ENCODE measurements at regions not wholly inside any gene's neighbourhood (a gene's known extent, or its start where the extent isn't known, plus 50 kb on each side); places are given as distances from the start of the nearest gene placed in this dataset.
"Not testable (repeated sequence)": the region's sequence is repeated elsewhere in the genome, so short reads cannot be mapped to it uniquely, and the experiment has no call there.

GRCh38 chr2:133887676-133888040 lies 319.4 kb upstream of the NCKAP5 start:
- no peak for DNase-seq

- DNase-seq: no peak
Observed at GRCh38 chr2:133888107-133888506, 319.8 kb upstream of the NCKAP5 start.

DNA sequence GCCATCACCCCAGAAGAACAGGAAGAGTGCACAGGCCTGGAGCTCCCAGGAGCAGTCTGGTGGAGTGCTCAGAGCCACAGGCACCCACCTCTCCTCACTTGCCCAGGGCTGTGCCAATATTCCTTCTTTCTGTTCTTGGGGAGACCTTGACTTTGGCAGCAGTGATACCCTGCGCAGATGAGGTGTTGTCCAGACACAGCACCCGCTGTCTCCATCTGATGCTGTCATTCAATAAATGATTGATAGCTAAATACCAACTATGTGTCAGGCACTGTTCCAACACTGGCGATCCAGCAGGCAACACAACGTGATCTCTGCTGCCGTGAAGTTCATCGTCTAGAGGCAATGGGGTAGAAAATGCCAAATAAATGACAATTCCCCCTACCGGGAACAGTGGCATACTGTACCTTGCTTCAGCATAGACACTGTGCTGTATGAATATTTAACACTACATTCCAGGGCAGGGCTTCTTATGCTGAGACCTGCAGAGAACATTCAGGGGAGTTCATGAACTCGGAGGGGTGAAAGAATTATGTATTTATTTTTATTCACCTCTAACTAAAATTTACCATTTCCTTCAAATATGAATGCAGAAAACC lies 320.5 kb upstream of the NCKAP5 start:
- no peak for DNase-seq

GRCh38 chr2:133892352-133892913 lies 324.2 kb upstream of the NCKAP5 start:
- DNase-seq: no peak

DNA sequence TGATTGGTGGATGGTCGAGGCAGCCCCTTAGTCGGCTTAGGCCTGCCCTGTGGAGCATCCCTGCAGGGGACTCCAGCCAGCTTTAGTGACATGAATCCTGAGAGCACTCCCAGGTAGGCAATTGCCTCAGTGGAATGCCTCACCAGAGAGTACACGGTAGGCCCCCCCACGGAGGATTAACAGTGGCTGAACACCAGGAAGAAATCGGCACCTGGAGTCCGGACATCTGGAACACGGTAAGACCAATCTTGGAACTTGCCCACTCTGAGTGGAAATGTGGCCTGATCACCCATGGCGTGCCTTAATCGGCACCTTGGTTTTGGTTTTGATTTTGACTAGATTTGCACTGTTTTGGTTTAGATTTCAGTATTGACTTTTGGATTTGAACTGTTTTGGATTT lies 326.2 kb upstream of the NCKAP5 start:
- DNase-seq: no peak

DNA sequence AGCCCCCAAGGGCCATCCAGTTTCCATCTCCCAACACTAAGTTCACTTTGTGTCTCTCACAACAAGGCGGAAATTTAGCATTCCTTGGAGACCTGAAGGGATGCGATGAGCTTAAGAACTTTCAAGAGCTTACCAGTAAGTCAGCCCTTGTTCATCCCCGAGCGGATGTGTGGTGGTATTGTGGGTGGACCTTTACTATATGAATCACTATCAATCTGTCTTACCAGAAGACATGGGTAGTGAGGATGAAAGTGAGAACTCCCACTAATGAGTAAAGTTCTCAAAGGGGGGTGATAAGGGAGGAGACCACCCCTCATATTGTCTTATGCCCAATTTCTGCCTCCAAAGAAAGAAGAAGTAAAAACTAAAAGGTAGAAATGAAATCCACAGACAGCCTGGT lies 329.6 kb upstream of the NCKAP5 start:
- DNase-seq: not testable (repeated sequence)

- DNase-seq: no peak
Observed at GRCh38 chr2:133900909-133901308, 332.6 kb upstream of the NCKAP5 start.

DNA sequence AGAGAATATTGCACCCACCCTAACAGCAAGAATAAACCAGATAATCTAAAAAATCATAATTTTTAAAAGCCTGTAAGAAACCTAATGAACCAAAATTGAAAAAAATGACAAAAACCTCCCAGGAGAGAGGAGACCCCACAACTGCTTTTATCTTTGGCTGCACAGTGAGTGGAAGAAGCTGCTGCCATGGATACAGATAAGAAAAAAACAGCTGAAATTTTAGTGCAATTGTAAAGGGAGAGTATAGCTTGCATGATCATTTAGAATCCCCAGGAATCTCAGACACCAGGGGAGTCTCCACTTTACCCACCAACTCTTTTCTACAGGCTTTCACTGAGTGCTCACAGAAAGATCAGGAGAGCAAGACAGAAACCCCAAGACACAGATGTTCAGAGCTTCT lies 338.1 kb upstream of the NCKAP5 start:
- DNase-seq: no peak

GRCh38 chr2:133906926-133907325 lies 338.7 kb upstream of the NCKAP5 start:
- no peak for DNase-seq

DNA sequence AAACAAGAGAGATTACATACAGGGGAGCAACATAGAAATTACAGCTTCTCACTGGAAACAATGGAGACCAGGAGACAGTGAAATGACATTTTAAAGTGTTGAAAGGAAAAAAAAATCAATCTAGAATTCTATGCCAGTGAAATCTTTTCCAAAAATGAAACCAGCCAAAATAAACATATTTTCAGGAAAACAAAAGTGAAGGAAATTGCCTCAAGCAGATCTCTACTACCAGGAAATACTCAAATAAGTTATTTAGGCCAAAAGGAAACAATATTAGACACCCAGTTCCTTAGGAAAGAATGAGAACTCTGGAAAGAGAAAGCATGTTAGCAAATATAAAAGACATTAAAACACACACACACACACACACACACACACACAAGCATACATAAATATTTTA lies 339.9 kb upstream of the NCKAP5 start:
- no peak for DNase-seq

DNA sequence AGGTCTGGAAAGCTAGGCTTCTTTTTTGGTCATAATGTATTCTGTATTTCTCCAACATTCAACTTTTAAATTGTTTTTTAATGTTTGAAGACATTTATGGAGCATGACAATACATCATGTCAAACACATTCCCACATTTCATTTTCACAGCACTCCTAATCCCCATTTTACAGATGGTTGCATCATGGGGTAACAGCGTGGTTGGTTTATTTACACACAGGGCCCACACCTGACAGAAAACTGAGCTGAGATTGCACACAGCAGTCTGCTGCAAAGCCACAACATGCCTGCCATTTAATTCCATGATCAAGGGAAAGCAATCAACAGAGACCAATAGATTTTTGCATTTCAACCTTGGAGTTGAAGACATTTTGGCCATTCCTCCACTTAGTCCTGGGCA lies 335.7 kb upstream of the MGAT5 start:
- no peak for DNase-seq

GRCh38 chr2:133919285-133919684 lies 334.6 kb upstream of the MGAT5 start:
- no peak for DNase-seq

DNA sequence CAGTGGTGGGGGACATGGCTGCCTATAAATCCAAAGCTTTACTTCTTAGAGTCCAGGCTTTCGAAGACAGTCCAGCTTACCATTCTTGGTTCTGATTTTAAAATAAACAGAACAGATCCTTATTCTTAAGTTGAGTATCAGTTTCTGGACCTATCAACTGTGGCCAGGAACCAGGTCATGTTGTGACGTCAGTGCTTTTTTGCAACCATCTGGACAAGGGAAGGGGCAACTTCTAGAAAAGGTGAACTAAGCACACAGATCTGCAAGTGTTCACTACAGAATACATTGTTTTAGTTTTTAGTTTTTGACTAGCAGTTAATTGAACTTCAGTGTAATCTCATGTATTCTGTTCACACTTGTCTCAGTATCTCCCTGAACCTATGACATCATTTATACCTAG lies 326.0 kb upstream of the MGAT5 start:
- no peak for DNase-seq

DNA sequence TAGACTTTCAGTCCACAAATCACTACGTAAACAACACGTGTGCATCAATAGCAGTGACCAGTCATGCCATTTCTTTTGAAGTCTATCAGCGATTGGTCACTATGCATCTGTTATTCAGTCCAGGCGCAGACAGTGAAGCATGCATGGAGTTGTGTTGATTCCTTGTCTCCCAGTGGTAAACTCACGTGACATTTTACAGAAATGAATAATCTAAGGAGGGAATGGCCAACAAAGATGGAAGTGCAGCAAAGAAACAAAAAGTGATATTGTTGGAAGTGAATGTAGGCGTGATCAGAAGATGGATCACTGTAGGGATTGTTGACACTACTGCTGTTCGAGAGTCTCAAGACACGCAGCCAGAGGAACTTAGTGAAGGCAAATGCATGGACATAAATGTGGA lies 317.8 kb upstream of the MGAT5 start:
- DNase-seq: no peak

DNA sequence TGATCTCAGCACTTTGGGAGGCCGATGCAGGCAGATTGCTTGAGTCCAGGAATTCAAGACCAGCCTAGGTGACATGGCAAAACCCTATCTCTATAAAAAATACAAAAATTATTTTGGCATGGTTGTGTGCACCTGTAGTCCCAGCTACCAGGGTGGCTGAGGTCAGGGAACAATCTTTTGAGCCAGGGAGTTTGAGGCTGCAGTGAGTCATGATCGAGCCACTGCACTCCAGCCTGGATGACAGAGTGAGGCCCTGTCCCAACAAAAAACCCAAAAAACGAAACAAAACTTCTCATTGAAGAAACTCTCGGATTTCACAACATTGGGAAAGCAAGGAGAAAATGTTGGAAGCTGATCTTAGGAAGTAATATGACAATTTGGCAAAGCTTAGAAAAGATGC lies 317.3 kb upstream of the MGAT5 start:
- no peak for DNase-seq

GRCh38 chr2:133937669-133938068 lies 316.2 kb upstream of the MGAT5 start:
- no peak for DNase-seq

DNA sequence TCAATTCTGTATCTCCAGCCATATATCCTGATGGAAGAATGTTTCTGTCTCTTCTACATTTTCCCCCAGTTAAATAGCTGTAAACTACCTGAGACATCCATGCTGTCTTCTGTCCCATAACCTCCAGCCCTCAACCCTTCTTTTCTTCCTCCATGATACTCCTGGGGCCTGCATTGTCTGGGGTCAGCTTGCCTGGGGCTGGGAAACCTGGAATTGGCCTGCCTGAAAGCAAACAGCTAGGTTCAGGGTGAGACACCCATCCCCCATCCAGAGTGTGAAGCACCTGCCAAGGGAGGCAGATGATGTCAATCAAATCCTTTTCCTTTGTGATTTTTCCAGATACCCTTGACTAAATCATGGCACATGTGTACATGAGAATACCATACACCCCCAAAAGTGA lies 313.7 kb upstream of the MGAT5 start:
- DNase-seq: no peak

GRCh38 chr2:133941666-133942065 lies 312.2 kb upstream of the MGAT5 start:
- no peak for DNase-seq

- DNase-seq: no peak
Observed at GRCh38 chr2:133942398-133942797, 311.5 kb upstream of the MGAT5 start.

GRCh38 chr2:133943108-133943507 lies 310.8 kb upstream of the MGAT5 start:
- DNase-seq: no peak

DNA sequence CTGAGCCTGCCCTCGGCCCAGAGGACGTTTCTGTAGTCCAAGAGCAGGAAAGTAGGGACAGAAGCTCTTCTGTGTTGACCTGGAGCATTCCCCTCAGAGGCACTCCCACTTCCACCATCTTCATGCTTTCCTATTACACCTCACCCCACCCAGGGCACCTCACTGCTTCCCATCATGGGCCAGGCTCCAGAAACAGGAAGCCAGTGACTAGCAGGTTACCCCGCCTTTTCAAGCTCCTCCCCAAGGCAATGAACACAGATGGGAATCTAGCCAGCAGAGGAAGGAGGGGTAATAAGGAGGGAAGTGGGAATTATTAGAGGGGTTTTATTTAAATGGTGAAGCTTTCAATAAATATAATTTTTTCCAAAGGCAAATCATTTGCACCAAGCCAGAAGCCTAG lies 308.8 kb upstream of the MGAT5 start:
- no peak for DNase-seq

DNA sequence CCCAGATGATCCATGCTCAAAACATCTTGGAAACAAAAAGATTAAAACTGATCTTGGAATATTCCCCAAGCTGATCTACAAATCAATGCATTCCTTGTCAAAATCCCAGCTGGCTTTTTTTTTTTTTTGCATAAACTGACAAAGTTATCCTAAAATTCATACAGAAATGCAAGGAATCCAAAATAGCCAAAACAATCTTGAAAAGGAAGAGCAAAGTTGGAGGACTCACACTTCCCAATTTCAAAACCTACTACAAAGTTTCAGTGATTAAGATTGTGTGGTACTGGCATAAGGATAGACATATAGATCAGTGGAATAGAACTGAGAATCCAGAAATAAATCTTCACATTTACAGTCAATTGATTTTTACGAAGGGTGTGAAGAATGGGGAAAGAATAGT lies 306.8 kb upstream of the MGAT5 start:
- DNase-seq: no peak

- DNase-seq: no peak
Observed at GRCh38 chr2:133948610-133949290, 305.1 kb upstream of the MGAT5 start.

DNA sequence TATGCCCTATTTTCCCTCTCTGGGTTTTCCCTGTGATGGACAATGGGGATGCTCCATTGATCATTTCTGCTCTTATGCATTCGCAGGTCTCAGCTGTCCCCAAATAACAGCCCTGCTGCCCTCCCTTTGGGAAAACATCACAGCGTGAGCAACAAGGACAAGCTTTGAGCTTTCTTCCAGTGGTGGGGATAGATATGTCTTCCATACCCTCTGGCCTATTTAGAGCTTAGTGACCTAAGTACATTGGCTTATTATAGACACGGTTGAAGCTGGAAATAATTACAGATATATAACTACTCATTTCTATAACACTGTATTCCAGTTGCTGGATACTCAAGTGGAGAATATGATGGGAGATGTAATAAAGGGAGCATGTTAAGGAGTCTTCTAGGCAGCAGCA lies 304.3 kb upstream of the MGAT5 start:
- no peak for DNase-seq

GRCh38 chr2:133951209-133951608 lies 302.7 kb upstream of the MGAT5 start:
- no peak for DNase-seq

All from activated T-cell treated with anti-CD3 and anti-CD28 coated beads, Interleukin-2, amount 50 U/mL, for 1 hour (primary cell).